ENCODE measurements at regions not wholly inside any gene's neighbourhood (a gene's known extent, or its start where the extent isn't known, plus 50 kb on each side); places are given as distances from the start of the nearest gene placed in this dataset.

DNA sequence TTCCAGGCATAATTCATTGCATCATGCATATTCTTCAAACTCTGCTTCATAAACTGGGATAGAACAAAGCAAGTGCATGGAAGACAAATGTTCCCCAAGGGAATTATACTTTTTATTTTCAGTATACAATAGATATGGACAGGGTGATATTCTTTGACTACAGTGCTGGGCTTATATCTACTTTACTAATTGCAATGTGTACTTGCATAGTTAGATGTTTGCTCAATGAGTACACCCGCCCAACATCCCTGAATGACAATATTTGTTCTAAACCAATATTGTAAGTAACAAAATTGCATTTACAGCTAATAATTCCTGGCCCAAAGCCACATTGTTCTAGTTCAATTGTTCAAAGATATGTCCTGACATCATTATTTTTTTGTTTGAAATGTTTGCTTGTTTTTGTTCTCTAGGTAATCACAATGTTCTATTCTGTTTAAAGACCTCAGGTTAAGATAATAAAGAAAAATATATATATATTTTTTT lies 171.4 kb downstream of the PTN start:
- peak; percentile 85 for DNase-seq

DNA sequence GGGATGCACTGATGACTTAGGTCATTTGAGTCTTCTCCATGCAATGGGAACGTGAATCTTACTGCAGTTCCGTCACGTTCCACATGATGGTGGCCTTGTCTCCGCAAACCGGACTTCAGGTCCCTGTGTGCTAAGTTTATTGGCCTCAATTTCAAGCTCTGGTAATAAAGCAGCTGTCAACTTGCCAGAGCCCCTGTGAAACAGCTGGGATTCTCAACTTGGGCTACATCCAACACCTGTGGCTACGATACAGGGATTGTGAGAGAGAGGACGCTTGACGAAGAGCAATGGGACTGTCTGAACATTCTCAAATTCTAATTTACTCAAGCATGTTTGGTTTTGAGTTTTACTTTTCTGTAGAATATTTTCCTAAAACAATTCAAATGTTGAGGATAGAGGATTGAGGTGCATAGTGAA lies 174.2 kb downstream of the PTN start:
- DNase-seq: peak; percentile 98

DNA sequence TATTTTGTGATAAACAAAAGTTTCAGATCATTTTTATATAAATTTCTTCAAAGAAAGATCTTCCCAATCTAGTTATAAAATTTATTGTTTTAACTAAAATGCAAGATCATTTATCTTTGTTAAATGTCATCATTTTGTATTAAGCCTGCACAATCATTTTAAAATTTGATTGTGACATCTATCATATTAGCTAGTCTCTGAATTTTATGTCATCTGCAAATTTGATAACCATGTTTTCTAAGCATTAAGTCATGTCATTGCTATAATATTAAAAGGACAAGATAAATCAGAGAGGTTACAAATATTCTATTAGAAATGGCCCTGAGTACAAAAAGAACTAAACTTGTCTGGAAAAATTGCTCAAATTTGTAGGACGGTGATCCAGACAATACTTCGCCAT lies 175.9 kb downstream of the PTN start:
- no peak for DNase-seq

DNA sequence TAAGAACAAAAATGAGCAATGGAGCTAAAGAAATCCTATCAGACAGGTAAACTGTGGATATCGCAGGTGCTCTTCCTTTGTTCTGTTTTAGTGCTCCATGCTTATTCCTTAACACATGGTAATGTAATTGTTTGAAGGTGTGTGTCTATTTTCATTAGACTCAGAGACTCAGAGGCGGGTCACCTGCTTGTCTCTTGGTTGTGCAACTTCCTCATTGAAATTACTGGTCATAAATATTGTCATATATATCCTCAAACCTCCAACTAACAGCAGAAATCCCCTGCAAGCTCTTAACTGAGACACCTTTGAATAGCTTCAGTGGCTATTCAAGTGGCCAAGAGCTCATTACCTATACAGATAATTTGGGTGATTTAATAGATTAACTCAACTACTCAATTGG lies 177.2 kb downstream of the PTN start:
- DNase-seq: peak; percentile 22

DNA sequence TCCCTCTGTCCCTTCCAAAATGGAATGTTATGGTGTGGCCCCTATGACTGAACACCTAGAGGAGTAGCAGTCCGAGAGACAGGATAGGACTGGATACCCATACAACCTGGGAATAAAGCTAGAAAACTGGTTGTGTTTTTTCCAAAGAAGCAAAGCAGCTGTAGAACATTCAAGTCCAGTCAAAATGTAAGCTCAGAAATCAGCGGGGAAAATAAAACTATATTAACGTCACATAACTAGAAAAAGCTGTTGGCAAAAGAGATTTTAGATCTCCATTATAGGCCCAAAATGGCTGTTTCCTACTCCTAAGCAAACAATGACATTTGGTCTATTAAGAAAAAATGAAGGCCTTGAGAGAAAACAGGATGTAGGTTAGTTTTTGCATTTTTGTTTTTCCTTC lies 177.7 kb downstream of the PTN start:
- DNase-seq: no peak

DNA sequence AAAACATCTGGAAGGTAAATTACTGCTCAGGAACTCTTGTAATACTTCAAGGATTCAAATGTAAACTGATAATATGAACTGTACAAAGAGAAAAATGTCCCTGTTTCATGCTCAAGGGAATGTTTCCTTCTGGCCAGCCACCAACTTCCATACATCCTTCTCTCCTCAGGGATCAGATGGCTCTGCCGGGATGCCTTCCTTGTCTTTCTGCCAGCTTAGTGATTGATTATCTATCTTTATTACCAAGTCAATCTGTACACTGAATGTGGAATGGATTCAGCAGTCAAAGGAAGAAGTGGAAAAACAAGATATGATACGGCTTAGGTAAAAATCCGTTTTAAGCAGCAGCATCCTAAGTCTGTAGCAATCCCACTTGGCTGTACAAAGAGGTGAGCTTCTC lies 178.3 kb downstream of the PTN start:
- no peak for DNase-seq

DNA sequence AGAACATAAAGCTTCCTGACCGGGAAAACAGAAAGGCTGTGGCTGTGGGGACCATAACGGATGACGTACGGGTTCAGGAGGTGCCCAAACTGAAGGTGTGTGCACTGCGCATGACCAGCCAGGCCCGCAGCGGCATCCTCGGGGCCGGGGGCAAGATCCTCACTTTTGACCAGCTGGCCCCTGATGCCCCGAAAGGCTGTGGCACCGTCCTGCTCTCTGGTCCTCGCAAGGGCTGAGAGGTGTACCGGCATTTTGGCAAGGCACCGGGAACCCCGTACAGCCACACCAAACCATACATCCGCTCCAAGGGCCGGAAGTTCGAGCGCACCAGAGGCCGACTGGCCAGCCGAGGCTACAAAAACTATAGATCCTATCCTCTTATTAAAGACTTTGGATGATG lies 179.3 kb downstream of the PTN start:
- no peak for DNase-seq

DNA sequence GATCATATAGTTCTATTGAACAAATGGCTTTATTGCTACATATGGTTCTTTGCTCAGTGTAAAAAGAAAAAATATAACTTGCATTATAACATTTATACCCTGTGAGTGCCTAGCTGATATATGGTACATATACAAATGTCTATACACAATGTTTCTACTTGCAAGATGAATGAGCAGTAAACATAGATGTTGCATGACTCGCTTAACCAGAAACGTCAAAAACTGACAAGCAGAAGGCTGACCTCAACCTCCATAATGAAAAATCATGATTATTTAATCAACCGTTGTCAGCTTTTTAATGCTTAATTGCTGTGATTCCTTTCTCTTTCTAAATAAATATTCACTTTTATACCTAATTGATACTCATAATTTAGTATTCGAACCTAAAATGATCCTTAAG lies 183.3 kb downstream of the PTN start:
- no peak for DNase-seq

DNA sequence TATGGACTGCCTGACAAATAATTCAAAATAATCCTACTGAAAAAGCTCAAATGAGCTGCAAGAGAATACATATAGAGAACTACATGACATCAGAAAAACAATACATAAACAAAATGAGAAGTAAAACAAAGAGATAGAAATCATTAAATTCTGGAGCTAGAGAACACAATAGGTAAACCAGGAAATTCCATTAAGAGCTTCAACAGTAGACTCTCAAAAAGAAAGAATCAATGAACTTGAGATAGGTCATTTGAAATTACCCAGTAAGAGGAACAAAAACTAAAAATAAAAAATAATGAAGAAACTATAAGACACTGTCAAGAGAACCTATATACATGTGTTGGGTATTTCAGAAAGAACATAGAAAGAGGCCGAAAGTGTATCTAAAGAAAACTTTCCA lies 186.3 kb downstream of the PTN start:
- DNase-seq: no peak

DNA sequence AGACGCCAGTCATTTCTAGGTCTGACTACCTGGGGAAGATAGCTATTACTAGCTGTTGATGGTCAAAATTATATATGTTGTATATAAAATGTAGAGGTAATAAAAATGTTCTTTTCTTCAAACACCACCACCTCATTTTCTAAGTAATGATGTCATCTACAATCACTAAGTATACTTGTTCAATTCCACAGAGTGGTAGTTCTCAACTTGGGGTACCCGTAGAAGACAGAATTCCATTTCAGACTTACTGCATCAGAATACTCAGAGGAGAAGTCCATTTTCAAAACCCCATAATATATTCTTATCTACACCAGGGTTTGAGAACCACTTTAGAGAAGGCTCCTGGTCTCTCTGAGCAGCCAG lies 191.9 kb downstream of the PTN start:
- no peak for DNase-seq

DNA sequence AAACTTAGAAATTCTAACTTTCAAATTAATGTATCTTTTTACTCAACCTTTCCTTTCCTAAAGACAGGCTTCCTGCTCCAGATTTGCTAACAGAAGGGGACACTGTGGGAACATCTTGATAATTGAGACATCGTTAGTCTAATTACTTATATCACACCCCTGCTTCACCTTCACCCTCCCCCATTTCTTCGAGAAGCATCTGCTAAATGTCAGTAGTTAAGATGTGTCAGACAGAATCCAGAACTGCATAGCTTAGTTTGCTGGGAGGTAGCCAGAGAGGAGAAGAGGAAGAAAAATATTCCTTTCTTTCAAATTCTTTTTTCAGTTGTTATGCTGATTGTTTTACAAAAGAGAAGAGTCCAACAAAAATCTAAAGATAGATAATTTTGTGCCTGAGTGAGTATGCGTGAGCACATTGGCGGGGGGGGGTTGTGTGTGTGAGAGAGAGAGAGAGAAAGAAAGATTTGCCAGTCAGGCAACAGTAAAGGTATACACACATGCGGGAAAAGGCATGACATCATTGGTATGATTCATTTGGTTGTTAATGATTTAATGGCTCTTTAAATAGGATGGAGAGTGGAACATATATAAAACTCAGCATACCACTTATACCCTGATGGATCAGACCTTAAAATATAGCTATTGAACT lies 192.4 kb downstream of the PTN start:
- peak; percentile 66 for DNase-seq

DNA sequence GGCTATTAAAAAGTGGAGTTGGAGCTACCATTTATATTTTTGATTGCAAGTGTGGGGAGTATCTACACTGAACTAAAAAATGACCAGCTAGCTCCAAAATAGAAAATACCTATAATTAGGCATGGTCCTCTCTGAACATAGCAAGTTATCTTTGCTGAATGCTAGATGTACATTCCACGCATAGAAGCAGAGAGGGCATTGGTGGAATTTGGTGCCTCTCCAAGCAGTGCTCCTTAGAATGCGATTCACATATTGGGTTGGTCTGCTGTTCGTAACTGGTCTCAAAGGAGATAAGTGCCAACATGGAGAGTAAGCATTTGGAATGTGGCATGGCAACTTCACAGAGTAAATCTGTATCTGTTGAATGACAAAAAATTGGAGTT lies 196.2 kb downstream of the PTN start:
- no peak for DNase-seq

DNA sequence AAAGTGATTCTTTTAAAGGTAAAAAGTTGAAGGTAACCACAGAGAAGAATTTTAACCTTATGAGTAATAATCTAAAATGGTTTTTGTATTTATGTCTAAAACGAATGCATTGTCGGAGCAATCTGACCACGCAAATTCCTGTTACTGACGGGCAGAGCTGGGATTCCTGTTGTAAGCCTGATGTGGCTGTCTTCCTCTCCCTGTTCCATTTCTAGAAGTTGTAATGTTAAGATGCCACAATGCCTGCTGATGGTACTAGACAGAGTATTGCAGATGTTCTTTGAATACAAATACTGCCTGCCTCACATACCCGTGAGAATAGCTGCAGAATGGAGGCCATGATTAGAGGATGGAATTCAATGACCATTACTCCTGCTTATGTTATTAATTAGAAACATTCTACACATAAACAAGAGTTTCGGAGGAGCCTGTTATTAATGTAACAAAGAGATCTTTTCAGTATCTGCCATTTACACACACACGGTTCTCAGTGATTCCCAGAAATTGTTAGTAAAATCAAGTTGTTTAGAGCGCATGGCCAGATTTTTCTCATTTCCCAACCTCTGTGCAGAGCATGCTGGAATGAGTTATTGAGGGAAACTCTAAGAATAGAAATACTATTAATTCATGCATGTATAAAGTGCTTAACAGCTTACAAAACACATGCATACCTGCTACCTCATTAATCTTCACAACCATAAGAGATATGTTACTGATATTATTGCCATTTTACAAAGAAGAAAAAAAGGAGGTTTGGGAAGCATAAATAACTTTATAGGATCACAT lies 196.8 kb downstream of the PTN start:
- no peak for DNase-seq

DNA sequence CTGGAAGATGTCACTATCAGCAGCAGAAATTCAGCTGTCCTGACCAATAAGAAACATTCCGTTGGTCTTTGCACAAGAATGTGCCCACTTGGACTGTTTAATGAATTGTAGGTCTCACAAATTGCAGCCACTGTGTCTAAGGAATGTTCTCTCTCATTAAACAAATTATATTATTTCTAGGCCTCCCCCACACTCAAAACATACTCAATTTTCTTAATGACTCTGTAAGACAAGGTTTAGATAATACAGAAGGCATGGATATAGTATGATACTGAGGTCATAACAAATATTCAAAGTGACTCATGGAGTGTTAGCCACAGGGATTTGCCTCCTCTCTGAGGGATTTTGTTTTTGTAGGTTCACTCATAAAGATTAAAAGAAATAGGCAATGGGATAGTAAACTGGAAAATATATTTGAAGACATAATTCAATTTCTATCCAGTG lies 197.5 kb downstream of the PTN start:
- DNase-seq: no peak

DNA sequence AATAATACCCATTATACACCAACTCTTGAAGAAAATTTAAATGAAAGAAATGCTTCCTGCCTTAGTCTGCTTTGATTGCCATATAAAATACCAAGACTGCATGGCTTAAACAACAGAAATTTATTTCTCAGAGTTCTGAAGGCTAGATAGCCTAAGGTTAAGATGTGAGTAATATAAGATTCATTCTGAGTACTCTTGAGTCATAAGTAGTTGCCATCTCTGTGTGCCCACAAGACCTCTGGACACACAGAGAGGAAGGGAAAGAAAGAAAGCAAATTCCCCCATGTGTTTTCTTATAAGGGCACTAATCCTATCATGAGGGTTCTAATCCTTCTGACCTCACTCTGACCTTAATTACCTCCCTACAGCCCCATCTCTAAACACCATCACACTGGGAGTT lies 201.2 kb downstream of the PTN start:
- no peak for DNase-seq

DNA sequence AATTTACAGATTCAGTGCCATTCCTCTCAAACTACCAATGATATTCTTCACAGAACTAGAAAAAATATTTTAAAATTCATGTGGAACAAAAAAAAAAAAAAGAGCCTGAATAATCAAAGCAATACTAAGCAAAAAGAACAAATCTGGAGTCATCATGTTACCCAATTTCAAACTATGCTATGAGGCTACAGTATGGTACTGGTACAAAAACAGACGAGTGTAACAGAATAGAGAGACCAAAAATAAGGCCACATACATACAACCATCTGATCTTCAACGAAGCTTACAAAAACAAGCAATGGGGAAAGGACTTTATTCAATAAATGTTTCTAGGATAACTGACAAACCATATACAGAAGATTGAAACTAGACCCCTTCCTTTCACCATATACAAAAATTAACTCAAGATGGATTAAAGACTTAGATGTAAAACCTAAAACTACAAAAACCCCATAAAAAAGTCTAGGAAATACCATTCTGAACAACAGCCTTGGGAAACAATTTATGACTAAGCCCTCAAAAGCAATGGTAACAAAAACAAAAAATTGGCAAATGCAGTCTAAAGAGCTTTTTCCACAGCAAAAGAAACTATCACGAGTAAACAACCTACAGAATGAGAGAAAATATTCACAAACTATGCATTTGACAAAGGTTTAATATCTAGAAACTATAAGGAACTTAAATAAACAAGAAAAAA lies 207.7 kb downstream of the PTN start:
- DNase-seq: no peak

DNA sequence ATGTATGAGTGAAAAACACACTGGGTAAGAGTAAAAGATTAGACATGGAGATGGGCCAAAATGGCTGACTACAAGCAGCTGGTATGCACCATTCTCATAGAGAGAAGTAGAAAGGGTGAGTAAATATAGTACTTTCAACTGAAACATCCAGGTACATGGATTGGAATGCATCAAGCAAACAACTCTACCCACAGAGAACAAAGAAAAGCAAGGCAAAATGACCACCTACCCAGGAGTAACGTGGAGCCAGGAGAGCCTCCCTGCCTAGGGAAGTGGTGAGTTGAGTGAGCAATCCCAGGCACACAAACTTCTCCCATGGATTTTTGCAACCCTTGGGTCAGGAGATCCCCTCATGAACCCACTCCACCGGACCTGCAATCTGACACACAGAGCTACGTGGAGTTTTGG lies 212.8 kb downstream of the PTN start:
- DNase-seq: no peak

DNA sequence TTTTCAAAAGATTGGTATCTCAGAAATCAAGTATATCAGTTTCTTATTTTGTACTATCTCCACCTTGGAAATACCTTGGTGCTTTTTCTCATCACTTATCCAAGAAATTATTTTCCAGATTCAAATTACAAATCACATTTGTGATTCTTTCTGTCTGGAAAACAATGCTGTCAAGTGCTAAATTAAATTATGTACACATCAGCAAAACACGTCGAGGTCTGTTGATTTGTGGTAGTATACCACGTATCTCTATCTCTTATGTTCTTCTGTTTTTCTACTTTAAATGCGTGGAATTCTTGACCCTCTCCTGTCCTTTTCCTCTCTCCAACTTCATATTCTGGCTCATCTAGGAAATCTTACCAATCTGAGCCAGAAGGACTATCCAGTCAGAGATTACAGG lies 214.5 kb downstream of the PTN start:
- no peak for DNase-seq

DNA sequence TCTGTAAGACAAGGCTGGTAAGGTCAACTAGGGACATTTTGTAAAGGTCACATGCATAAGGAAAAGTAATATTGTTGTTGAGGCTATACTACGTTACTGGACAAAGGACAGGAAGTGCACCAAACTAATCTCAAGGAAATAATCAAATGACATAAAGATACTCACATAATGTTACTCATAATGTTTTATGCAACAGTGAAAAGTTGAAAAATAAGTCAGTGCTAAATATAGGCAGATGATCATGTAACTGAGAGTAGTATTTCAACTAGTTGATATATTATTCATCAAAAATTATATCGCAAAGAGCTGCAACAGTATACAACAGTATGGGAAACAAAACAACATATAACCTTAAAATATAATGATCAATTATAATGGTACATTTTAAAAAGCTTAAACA lies 215.7 kb downstream of the PTN start:
- DNase-seq: no peak

DNA sequence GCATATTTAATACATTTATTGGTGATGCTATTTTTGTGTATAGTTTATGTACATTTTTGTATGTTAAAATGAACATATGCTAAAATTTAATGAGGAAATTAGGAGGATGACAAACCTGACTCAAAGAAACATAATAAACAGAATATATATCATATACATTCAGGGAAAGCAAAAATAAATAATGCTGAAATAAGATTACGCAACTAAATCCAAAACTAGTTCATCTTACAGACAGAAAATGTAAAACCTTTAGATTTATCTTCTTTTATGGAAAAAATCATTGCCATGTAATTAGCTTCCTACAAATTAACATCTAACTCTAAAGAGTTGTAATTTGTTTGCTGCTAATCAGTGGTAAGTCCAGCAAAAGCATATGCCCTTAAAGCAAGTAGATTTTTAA lies 216.5 kb downstream of the PTN start:
- no peak for DNase-seq

DNA sequence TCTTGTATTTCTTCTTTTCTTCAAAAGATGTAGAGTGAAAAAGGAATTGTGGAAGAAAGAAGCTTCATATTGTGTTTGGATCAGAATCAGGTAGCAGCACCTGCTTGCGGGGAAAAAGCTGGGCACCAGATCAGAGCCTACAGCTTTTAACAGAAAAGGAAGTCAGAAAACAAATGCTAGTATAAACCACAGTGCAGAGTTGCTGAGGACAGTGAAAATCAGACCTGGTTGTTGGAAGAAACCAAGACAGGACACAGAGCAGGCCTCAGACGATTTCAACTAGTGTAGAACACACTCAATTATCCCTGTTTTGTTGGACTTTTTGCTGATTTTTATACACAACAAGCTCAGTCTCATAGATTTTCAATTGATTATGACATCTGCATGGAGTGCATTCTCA lies 221.4 kb downstream of the PTN start:
- DNase-seq: no peak

DNA sequence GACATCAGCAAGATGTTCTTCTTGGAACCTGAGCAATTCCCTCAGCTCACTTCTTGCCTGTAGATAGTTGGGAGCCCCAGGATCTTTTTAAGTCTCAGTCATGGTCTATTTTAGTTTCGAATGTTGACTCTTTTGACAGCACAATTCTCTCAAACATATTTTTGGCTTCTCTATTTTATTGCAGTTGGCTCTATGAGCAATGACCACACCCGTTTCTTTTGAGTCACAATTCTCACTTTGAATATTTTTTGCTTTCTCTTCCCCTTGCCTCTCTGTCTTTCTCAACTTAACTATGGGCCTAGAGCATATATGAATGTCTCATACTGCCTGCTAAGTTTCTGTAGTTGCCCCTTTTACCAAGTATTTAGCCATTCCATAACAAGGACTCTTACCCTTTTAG lies 222.8 kb downstream of the PTN start:
- DNase-seq: no peak

DNA sequence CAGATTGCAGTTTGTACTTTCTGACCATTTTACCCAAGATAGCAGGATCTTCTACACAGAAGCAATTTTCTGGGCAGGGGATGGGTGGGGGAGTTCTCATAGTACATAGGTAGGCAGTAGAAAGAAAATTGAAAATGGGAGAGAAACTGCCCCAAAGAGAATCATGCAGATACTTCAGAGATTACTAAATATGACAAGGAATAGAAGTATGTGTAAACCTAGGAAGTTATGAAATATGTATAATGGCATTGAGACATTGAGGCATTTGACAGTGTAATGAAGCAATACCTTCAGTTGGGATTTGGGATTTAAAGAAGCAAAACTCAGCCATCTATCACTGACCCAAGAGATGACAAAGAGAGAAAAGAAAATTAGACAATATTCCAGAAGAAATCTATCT lies 233.0 kb downstream of the PTN start:
- no peak for DNase-seq

DNA sequence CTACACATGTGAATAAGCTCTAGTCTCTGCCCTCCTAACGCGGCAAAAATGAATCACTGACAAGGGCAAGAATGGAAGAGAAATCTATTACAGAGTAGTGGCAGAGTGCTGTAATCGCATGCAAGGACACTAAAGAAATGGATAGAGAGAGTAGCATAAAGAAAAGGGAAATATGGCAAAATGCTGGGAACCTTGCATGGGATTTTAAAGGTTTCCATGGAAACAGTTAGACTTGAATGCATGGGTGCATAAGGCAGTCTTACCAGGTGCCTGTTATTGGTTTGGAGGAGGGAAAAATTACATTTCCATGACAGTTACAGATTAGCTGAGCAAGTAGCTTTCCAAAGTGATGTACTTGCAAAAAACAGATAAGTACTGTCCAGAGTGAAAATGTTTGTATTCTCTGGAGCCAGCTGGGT lies 233.4 kb downstream of the PTN start:
- peak; percentile 17 for DNase-seq
